ENCODE measurements at regions not wholly inside any gene's neighbourhood (a gene's known extent, or its start where the extent isn't known, plus 50 kb on each side); places are given as distances from the start of the nearest gene placed in this dataset.

GRCh38 chr11:15889363-15890030 lies 466.8 kb downstream of the SOX6 start:
- no peak for DNase-seq

- no peak for DNase-seq
Observed at GRCh38 chr11:15890031-15890713, 466.2 kb downstream of the SOX6 start.

GRCh38 chr11:15893080-15893492 lies 463.3 kb downstream of the SOX6 start:
- DNase-seq, result no peak

GRCh38 chr11:15896026-15896425 lies 460.3 kb downstream of the SOX6 start:
- no peak for DNase-seq

GRCh38 chr11:15896530-15896929 lies 459.8 kb downstream of the SOX6 start:
- DNase-seq, result no peak

- no peak for DNase-seq
Observed at GRCh38 chr11:15897211-15897960, 459.0 kb downstream of the SOX6 start.

- no peak for DNase-seq
Observed at GRCh38 chr11:15901054-15901453, 455.3 kb downstream of the SOX6 start.

GRCh38 chr11:15901790-15902189 lies 454.6 kb downstream of the SOX6 start:
- no peak for DNase-seq

- no peak for DNase-seq
Observed at GRCh38 chr11:15903246-15903645, 453.1 kb downstream of the SOX6 start.

- DNase-seq, result no peak
Observed at GRCh38 chr11:15905366-15906104, 450.8 kb downstream of the SOX6 start.

- DNase-seq, result no peak
Observed at GRCh38 chr11:15906481-15907035, 449.8 kb downstream of the SOX6 start.

GRCh38 chr11:15907806-15908205 lies 448.5 kb downstream of the SOX6 start:
- no peak for DNase-seq

- no peak for DNase-seq
Observed at GRCh38 chr11:15909937-15910598, 446.3 kb downstream of the SOX6 start.

- no peak for DNase-seq
Observed at GRCh38 chr11:15910761-15911160, 445.6 kb downstream of the SOX6 start.

- no peak for DNase-seq
Observed at GRCh38 chr11:15911377-15912044, 444.8 kb downstream of the SOX6 start.

GRCh38 chr11:15912291-15912690 lies 444.1 kb downstream of the SOX6 start:
- no peak for DNase-seq

GRCh38 chr11:15912825-15913224 lies 443.5 kb downstream of the SOX6 start:
- no peak for DNase-seq

- no peak for DNase-seq
Observed at GRCh38 chr11:15913261-15913660, 443.1 kb downstream of the SOX6 start.

Data from bone marrow (tissue), 2 donors.